Heart left ventricle (tissue), 16 donors: ENCODE measurements at regions not wholly inside any gene's neighbourhood (a gene's known extent, or its start where the extent isn't known, plus 50 kb on each side); places are given as distances from the start of the nearest gene placed in this dataset.
"Not testable (repeated sequence)": the region's sequence is repeated elsewhere in the genome, so short reads cannot be mapped to it uniquely, and the experiment has no call there.

ENCODE experiments used
- ATAC-seq, 4 donors: fragments of 200-7000 bp; cut with Tn5 transposase; one replicate each; pipeline ENCODE4 v1.9.1; 2020 to 2022; ENCODE audit warnings: moderate library complexity in 4 of 4, mild to moderate bottlenecking in 3 of 4, moderate number of reproducible peaks in 1 of 4
- DNase-seq, 5 donors: peaks; one replicate each; pipeline ENCODE4 v3.0.0-alpha.2; 2020
- H3K27ac ChIP-seq, 12 donors: fragments of 200-600 bp; sonication (generic) in 4 of 12; one replicate each; pipeline versions ENCODE4 v1.5.0 to v1.8.0; 2016 to 2022; ENCODE audit warnings: mild to moderate bottlenecking in 2 of 12
- H3K27me3 ChIP-seq, 9 donors: fragments of 200-600 bp; sonication (generic) in 2 of 9; one replicate each; pipeline versions ENCODE4 v1.5.1 to v1.8.0; 2016 to 2022; ENCODE audit warnings: mild to moderate bottlenecking in 3 of 9
- H3K36me3 ChIP-seq, 9 donors: fragments of 200-600 bp; sonication (generic) in 2 of 9; one replicate each; pipeline versions ENCODE4 v1.5.0 to v1.8.0; 2018 to 2022; ENCODE audit warnings: mild to moderate bottlenecking in 2 of 9
- H3K4me1 ChIP-seq, 12 donors: fragments of 200-600 bp; sonication (generic) in 4 of 12; one replicate each; pipeline versions ENCODE4 v1.5.0 to v1.8.0; 2016 to 2022; ENCODE audit warnings: mild to moderate bottlenecking in 3 of 12
- H3K4me3 ChIP-seq, 12 donors: fragments of 200-600 bp; sonication (generic) in 4 of 12; one replicate each; pipeline versions ENCODE4 v1.5.0 to v1.8.0; 2017 to 2022; ENCODE audit warnings: mild to moderate bottlenecking in 9 of 12, moderate library complexity in 4 of 12
- H3K9me3 ChIP-seq, 12 donors: fragments of 200-600 bp; sonication (generic) in 4 of 12; one replicate each; pipeline versions ENCODE4 v1.5.0 to v1.8.0; 2016 to 2022; ENCODE audit warnings: mild to moderate bottlenecking in 1 of 12
- CTCF ChIP-seq, 12 donors: fragments of 200-600 bp; sonication (generic) in 4 of 12; IDR thresholded peaks; one replicate each; pipeline versions ENCODE4 v1.5.0 to v1.8.0; 2018 to 2022; ENCODE audit warnings: antibody characterized with exemption in 12 of 12, mild to moderate bottlenecking in 5 of 12
- POLR2A ChIP-seq, 2 donors: fragments of 450-650 bp; IDR thresholded peaks; one replicate each; pipeline ENCODE4 v1.6.1; 2017; ENCODE audit warnings: antibody characterized with exemption in 2 of 2, mild to moderate bottlenecking in 2 of 2, moderate library complexity in 2 of 2
- WGBS, 4 donors: extraction: QIAGEN DNeasy Blood & Tissue Kit in 2 of 4; methylation state at CpG; one replicate each; pipeline versions ENCODE4 v1.1.5 to v1.1.7; 2013 to 2018; 5-methylcytosine and 5-hydroxymethylcytosine counted together
- intact Hi-C, 10 donors: fragments of 100-400 bp; cut with DNase I; formaldehyde crosslinking; loops; one replicate each; pipeline versions ENCODE4 v1.11.1 to v1.14.2; 2022
- donor health status: ischemic (EF 13 %, LVEDD 7.1; RV severe dilation, severe dysfunction).
- donor health status: healthy with polysubstance abuse.
- donor health status: DM: no; HTN: yes; CAD: no.
- donor health status: DM: no; HTN: no; CAD: no.
- donor health status: ischemic (EF 25% LVEDD 6.9; RV normal size, moderate dysfunction).
- donor health status: ischemic (EF 25% LVEDD 5.7; RV mildly dilated, moderate dysfunction).
- donor health status: healthy.
- donor health status: DM: yes; HTN: yes; CAD: no.
- donor health status: ischemic (EF 35%, LVEDD 5.7; RV mildly dilated, moderate dysfunction).
- donor health status: nonischemic (EF 11% LVEDD 7.7; RV severe dilation, severe dysfunction).
- donor health status: DM: yes; HTN: yes; CAD: no.
- donor health status: PGD.
- donor health status: ischemic (EF 29% LVEDD 5.4; RV normal size, mild dysfunction).
- donor health status: nonischemic (EF 23%, LVEDD 6.1; RV moderate dilation, normal function).

GRCh38 chr5:17413691-17414090, 84.3 kb upstream of the TAF11L2 start:
- no peak overlapping the region for H3K27ac ChIP-seq

GRCh38 chr5:17415321-17415758, 82.7 kb upstream of the TAF11L2 start:
- H3K4me3 ChIP-seq: no peak overlapping the region
- H3K36me3 ChIP-seq: no peaks in the 10 kb centered on the region
- intact Hi-C loops: no loop called here
- no peaks in the 10 kb centered on the region for H3K4me1 ChIP-seq
- ATAC-seq: no peak
- no peak for TF ChIP-seq POLR2A (IDR thresholded peaks at IDR 0.05)
- TF ChIP-seq CTCF (IDR thresholded peaks at IDR 0.05): no peak
- peaks cover 0 to under 1% (median 0%) of the 10 kb centered on the region in 9 donors for H3K27me3 ChIP-seq
- DNase-seq: no peak
- WGBS, 4 donors: 47 to 55% (median 51%) methylated on average over 13 of the region's 13 CpGs
- no peak overlapping the region for H3K27ac ChIP-seq
- H3K9me3 ChIP-seq: no peaks in the 10 kb centered on the region

More at GRCh38 chr5:17413691-17414090, 84.3 kb upstream of the TAF11L2 start:
- no peak for TF ChIP-seq POLR2A (IDR thresholded peaks at IDR 0.05)
- no peak for TF ChIP-seq CTCF (IDR thresholded peaks at IDR 0.05)
- Histone ChIP-seq H3K27me3 (peaks cover 0 to 6% (median 0%) of the 10 kb centered on the region in 9 donors), H3K4me3 (no peak overlapping the region), H3K36me3 (no peaks in the 10 kb centered on the region), H3K4me1 (no peaks in the 10 kb centered on the region), H3K9me3 (no peaks in the 10 kb centered on the region)
- intact Hi-C loops: no loop called here
- 59 to 71% (median 63%) methylated on average over 3 of the region's 3 CpGs for whole genome bisulfite sequencing, 4 donors
- ATAC-seq (no peak), DNase-seq (no peak)

GRCh38 chr5:17416374-17416773, 81.7 kb upstream of the TAF11L2 start:
- ATAC-seq, H3K36me3 ChIP-seq, H3K4me3 ChIP-seq, H3K27ac ChIP-seq, intact Hi-C loops, DNase-seq, H3K27me3 ChIP-seq, H3K4me1 ChIP-seq, H3K9me3 ChIP-seq: not testable (repeated sequence)
- WGBS, 4 donors: 87 to 93% (median 90%) methylated on average over 3 to 4 of the region's 4 CpGs

- Histone ChIP-seq H3K4me1 (peaks cover 0 to 4% (median 0%) of the 10 kb centered on the region in 12 donors), H3K36me3 (no peaks in the 10 kb centered on the region), H3K27me3 (no peaks in the 10 kb centered on the region), H3K27ac (no peak overlapping the region), H3K9me3 (peaks cover 0 to 2% (median 0%) of the 10 kb centered on the region in 12 donors), H3K4me3 (no peak overlapping the region)
- TF ChIP-seq POLR2A (IDR thresholded peaks at IDR 0.05) (no peak), CTCF (IDR thresholded peaks at IDR 0.05) (no peak)
- ATAC-seq: no peak
- DNase-seq: peak in 1 of 5 donors; percentile 63
- 86 to 88% (median 87%) methylated on average over 7 to 12 of the region's 12 CpGs for WGBS, 4 donors
- intact Hi-C loops: no loop called here
Observed at GRCh38 chr5:17424674-17425073, 73.4 kb upstream of the TAF11L2 start.

- 80 to 82% (median 81%) methylated on average over 8 of the region's 8 CpGs for WGBS, 4 donors
- intact Hi-C loops: no loop called here
Observed at GRCh38 chr5:17425385-17426070, 72.5 kb upstream of the TAF11L2 start.

More at GRCh38 chr5:17425385-17426070, 72.5 kb upstream of the TAF11L2 start:
- H3K36me3 ChIP-seq: no peaks in the 10 kb centered on the region
- no peak overlapping the region for H3K4me3 ChIP-seq
- DNase-seq (no peak), ATAC-seq (no peak)
- peaks cover 0 to 2% (median 0%) of the 10 kb centered on the region in 12 donors for H3K9me3 ChIP-seq
- no peaks in the 10 kb centered on the region for H3K27me3 ChIP-seq
- H3K4me1 ChIP-seq: peaks cover 0 to 4% (median 0%) of the 10 kb centered on the region in 12 donors
- TF ChIP-seq CTCF (IDR thresholded peaks at IDR 0.05): no peak
- no peak for TF ChIP-seq POLR2A (IDR thresholded peaks at IDR 0.05)
- no peak overlapping the region for H3K27ac ChIP-seq
